ENCODE measurements at regions not wholly inside any gene's neighbourhood (a gene's known extent, or its start where the extent isn't known, plus 50 kb on each side); places are given as distances from the start of the nearest gene placed in this dataset.

DNA sequence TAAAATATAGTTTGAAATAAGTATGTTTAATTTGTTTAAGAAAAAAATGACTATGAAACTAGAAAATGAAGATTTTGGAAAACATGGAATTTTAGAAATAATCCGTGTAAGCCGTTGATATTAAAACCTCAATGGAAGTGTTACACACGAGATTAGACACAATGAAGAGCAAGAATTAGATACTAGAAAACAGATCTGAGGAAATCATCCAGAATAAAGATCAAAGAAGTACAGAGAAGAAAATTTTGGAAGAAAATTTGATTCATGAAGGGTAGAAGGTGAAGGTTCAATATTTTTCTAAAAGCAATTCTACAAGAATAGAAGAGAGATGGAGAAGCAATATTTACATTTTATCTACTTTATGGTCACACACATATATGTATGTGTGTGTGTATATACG lies 52.5 kb upstream of the SATB1 start:
- H3K4me3 Mint-ChIP-seq: no peak overlapping the region
- no peak overlapping the region for H3K27ac ChIP-seq (ENCODE audit: low read depth, low read length)
- H3K4me3 ChIP-seq (ENCODE audit: low read length in 2 of 2): no peak overlapping the region
- intact Hi-C loops (cut with micrococcal nuclease): no loop called here
- no peak overlapping the region for H3K27ac Mint-ChIP-seq
- no peaks in the 10 kb centered on the region for H3K27me3 Mint-ChIP-seq
- no peak for DNase-seq
- H3K36me3 ChIP-seq (ENCODE audit: insufficient read depth, low read length): no peaks in the 10 kb centered on the region
- peaks cover 0 to 3% (median 0%) of the 10 kb centered on the region in 8 donors for H3K9me3 Mint-ChIP-seq
- H3K36me3 Mint-ChIP-seq: peaks cover 11 to 23% of the 10 kb centered on the region in 2 donors
- ChIA-PET CTCF (ENCODE audit: partially characterized antibody) (no interaction called here), POLR2A (ENCODE audit: partially characterized antibody) (no interaction called here)
- peaks cover 0 to 5% (median 3%) of the 10 kb centered on the region in 4 donors for H3K4me1 Mint-ChIP-seq
- no peaks in the 10 kb centered on the region for H3K9me3 ChIP-seq (ENCODE audit: control insufficient read depth in 1 of 2, low read length in 2 of 2)
- no peaks in the 10 kb centered on the region for H3K4me1 ChIP-seq (ENCODE audit: insufficient read depth, low read length)
- H3K27me3 ChIP-seq (ENCODE audit: insufficient read depth, low read length): no peaks in the 10 kb centered on the region
